GM23338 (cell line): ENCODE measurements at regions not wholly inside any gene's neighbourhood (a gene's known extent, or its start where the extent isn't known, plus 50 kb on each side); places are given as distances from the start of the nearest gene placed in this dataset.

ENCODE experiments used
- ATAC-seq: fragments of 200-7000 bp; cut with Tn5 transposase; 3 replicates; pipeline ENCODE4 v1.9.1; 2020
- DNase-seq: peaks from one replicate; pipeline ENCODE4 v3.0.0-alpha.2; 2015; ENCODE audit warnings: low spot score
- H2AFZ ChIP-seq: fragments of 200-600 bp; sonication (generic); 2 replicates; pipeline ENCODE4 v1.8.0; 2016; ENCODE audit warnings: antibody characterized with exemption, mild to moderate bottlenecking, moderate library complexity
- H3F3A ChIP-seq: fragments of 200-600 bp; sonication (generic); replicated peaks from 2 replicates; pipeline ENCODE4 v1.8.0; 2017; ENCODE audit warnings: antibody characterized with exemption, mixed run types, low read depth
- H3K27ac ChIP-seq: fragments of 200-600 bp; sonication (generic); 2 replicates; pipeline ENCODE4 v1.6.1; 2016; ENCODE audit warnings: low read depth
- H3K27me3 ChIP-seq: fragments of 200-600 bp; sonication (generic); 2 replicates; pipeline ENCODE4 v1.8.0; 2016; ENCODE audit warnings: mild to moderate bottlenecking, mixed run types, moderate library complexity; ENCODE audit not compliant: insufficient read depth
- H3K36me3 ChIP-seq: fragments of 200-600 bp; sonication (generic); 2 replicates; pipeline ENCODE4 v1.8.0; 2016; ENCODE audit warnings: mild to moderate bottlenecking; ENCODE audit not compliant: insufficient read depth
- H3K4me1 ChIP-seq: fragments of 200-600 bp; sonication (generic); 2 replicates; pipeline ENCODE4 v1.8.0; 2016; ENCODE audit warnings: mild to moderate bottlenecking, moderate library complexity; ENCODE audit not compliant: insufficient read depth
- H3K4me2 ChIP-seq: fragments of 200-600 bp; sonication (generic); 2 replicates; pipeline ENCODE4 v1.7.1; 2017; ENCODE audit warnings: mixed run types
- H3K4me3 ChIP-seq: fragments of 200-600 bp; sonication (generic); 2 replicates; pipeline ENCODE4 v1.6.1; 2016; ENCODE audit warnings: mixed run types
- H3K79me2 ChIP-seq: fragments of 200-600 bp; sonication (generic); replicated peaks from 2 replicates; pipeline ENCODE4 v1.8.0; 2017; ENCODE audit warnings: mild to moderate bottlenecking; ENCODE audit not compliant: insufficient read depth
- H3K9me2 ChIP-seq: fragments of 200-600 bp; sonication (generic); 2 replicates; pipeline ENCODE4 v1.8.0; 2017; ENCODE audit not compliant: insufficient read depth
- H4K20me1 ChIP-seq: fragments of 200-600 bp; sonication (generic); replicated peaks from 2 replicates; pipeline ENCODE4 v1.8.0; 2017; ENCODE audit warnings: mild to moderate bottlenecking; ENCODE audit not compliant: insufficient read depth
- H3K27ac Mint-ChIP-seq: 2 replicates; pipeline ENCODE4 v1.8.0; 2020; ENCODE audit warnings: inconsistent platforms, mild to moderate bottlenecking, moderate library complexity, mixed read lengths
- H3K27me3 Mint-ChIP-seq: 3 replicates; pipeline ENCODE4 v1.8.0; 2022; ENCODE audit warnings: low read depth, mild to moderate bottlenecking, moderate library complexity, mixed read lengths, inconsistent platforms; ENCODE audit not compliant: insufficient read depth, poor library complexity
- H3K36me3 Mint-ChIP-seq: 3 replicates; pipeline ENCODE4 v1.8.0; 2021; ENCODE audit warnings: low read depth, mild to moderate bottlenecking, inconsistent platforms, moderate library complexity, mixed read lengths
- H3K4me1 Mint-ChIP-seq: 3 replicates; pipeline ENCODE4 v1.8.0; 2020; ENCODE audit warnings: mild to moderate bottlenecking, inconsistent platforms, mixed read lengths
- H3K4me3 Mint-ChIP-seq: 3 replicates; pipeline ENCODE4 v1.8.0; 2021; ENCODE audit warnings: moderate library complexity, mild to moderate bottlenecking, inconsistent platforms, mixed read lengths
- H3K9me3 Mint-ChIP-seq: 3 replicates; pipeline ENCODE4 v1.8.0; 2020; ENCODE audit warnings: moderate library complexity, mild to moderate bottlenecking, inconsistent platforms, mixed read lengths
- CREB1 ChIP-seq: fragments of 250-450 bp; sonication (Bioruptor Pico); IDR thresholded peaks from 2 replicates; pipeline ENCODE4 v1.5.0; 2020; ENCODE audit warnings: low read depth, mild to moderate bottlenecking, moderate library complexity
- CTCF ChIP-seq, 2 experiments: fragments of 200-600 bp in 1 of 2; sonication (generic) in 1 of 2; conservative IDR thresholded peaks; 2 replicates each; pipeline versions ENCODE4 v1.5.1 to v1.6.1; 2016 to 2017; ENCODE audit warnings: antibody characterized with exemption in 2 of 2, low read depth in 2 of 2, mild to moderate bottlenecking in 2 of 2, moderate library complexity in 1 of 2
- ETS1 ChIP-seq: IDR thresholded peaks from 2 replicates; pipeline ENCODE4 v1.6.1; 2016; ENCODE audit warnings: antibody characterized with exemption
- EZH2 ChIP-seq: fragments of 200-600 bp; sonication (generic); IDR thresholded peaks from one replicate; pipeline ENCODE4 v1.8.0; 2017; ENCODE audit warnings: antibody characterized with exemption, mild to moderate bottlenecking, low read depth; ENCODE audit not compliant: unreplicated experiment
- EZH2phosphoT487 ChIP-seq: fragments of 200-600 bp; sonication (generic); IDR thresholded peaks from one replicate; pipeline ENCODE4 v1.8.1; 2018; ENCODE audit warnings: antibody characterized with exemption; ENCODE audit not compliant: unreplicated experiment
- JUNB ChIP-seq: IDR thresholded peaks from one replicate; pipeline ENCODE4 v1.6.1; 2016; ENCODE audit warnings: antibody characterized with exemption; ENCODE audit not compliant: unreplicated experiment
- NANOG ChIP-seq: IDR thresholded peaks from 2 replicates; pipeline ENCODE4 v1.6.1; 2016; ENCODE audit warnings: antibody characterized with exemption, borderline replicate concordance
- POLR2AphosphoS5 ChIP-seq: IDR thresholded peaks from 2 replicates; pipeline ENCODE4 v1.6.1; 2016; ENCODE audit warnings: antibody characterized with exemption, low read depth
- REST ChIP-seq: IDR thresholded peaks from one replicate; pipeline ENCODE4 v1.6.1; 2018; ENCODE audit warnings: antibody characterized with exemption; ENCODE audit not compliant: unreplicated experiment
- STAT1 ChIP-seq: IDR thresholded peaks from one replicate; pipeline ENCODE4 v1.6.1; 2016; ENCODE audit warnings: antibody characterized with exemption; ENCODE audit not compliant: unreplicated experiment
- ZNF114 ChIP-seq: fragments of 250-450 bp; sonication (Bioruptor Pico); IDR thresholded peaks from 2 replicates; pipeline ENCODE4 v1.5.0; 2020; ENCODE audit warnings: mild to moderate bottlenecking, moderate library complexity
- ZNF331 ChIP-seq: fragments of 250-450 bp; sonication (Bioruptor Pico); IDR thresholded peaks from 2 replicates; pipeline ENCODE4 v1.5.0; 2020; ENCODE audit warnings: low read depth, mild to moderate bottlenecking, moderate library complexity
- ZNF462 ChIP-seq: fragments of 250-450 bp; sonication (Bioruptor Pico); IDR thresholded peaks from 2 replicates; pipeline ENCODE4 v1.5.0; 2020; ENCODE audit warnings: mild to moderate bottlenecking, moderate library complexity

- peaks cover 9% of the 10 kb centered on the region for H3K9me2 ChIP-seq
- H3K36me3 Mint-ChIP-seq = peaks cover 9% of the 10 kb centered on the region
- H3F3A ChIP-seq = no peaks in the 10 kb centered on the region
- no peaks in the 10 kb centered on the region for H3K79me2 ChIP-seq
- H3K27ac Mint-ChIP-seq = no peak overlapping the region
- peaks cover 22% of the 10 kb centered on the region for H3K4me1 ChIP-seq
- no peak overlapping the region for H3K4me3 ChIP-seq
- H3K27me3 ChIP-seq = no peaks in the 10 kb centered on the region
- H2AFZ ChIP-seq = no peak overlapping the region
- TF ChIP-seq REST = no peak
- TF ChIP-seq EZH2phosphoT487 = no peak
- TF ChIP-seq EZH2 = no peak
- TF ChIP-seq JUNB = no peak
- no peak for TF ChIP-seq ZNF114 (CRISPR knock-in tag)
- TF ChIP-seq ZNF462 (CRISPR knock-in tag) = no peak
- no peak for TF ChIP-seq CTCF (conservative IDR thresholded peaks at IDR 0.05; ENCODE audit: low read depth in 2 of 2)
- TF ChIP-seq NANOG = no peak
- no peak for TF ChIP-seq ZNF331 (CRISPR knock-in tag)
- TF ChIP-seq STAT1 = no peak
- no peak for TF ChIP-seq CREB1
- TF ChIP-seq POLR2AphosphoS5 = no peak
- TF ChIP-seq ETS1 = no peak
- H4K20me1 ChIP-seq = no peaks in the 10 kb centered on the region
- ATAC-seq = no peak
- H3K27me3 Mint-ChIP-seq = no peaks in the 10 kb centered on the region
- no peak for DNase-seq
- no peak overlapping the region for H3K4me2 ChIP-seq
- H3K4me1 Mint-ChIP-seq = peaks cover 26% of the 10 kb centered on the region
- no peak overlapping the region for H3K27ac ChIP-seq
- H3K4me3 Mint-ChIP-seq = no peak overlapping the region
- H3K36me3 ChIP-seq = peaks cover under 1% of the 10 kb centered on the region; the same call in 1 of the 2 replicates
- H3K9me3 Mint-ChIP-seq = peaks cover 6% of the 10 kb centered on the region
Observed at GRCh38 chr4:124455671-124456070, 256.9 kb downstream of the ANKRD50 start.
